SIG-M5 treated with dmso at 0.1 percent for 504 hours (cell line): ENCODE measurements at regions not wholly inside any gene's neighbourhood (a gene's known extent, or its start where the extent isn't known, plus 50 kb on each side); places are given as distances from the start of the nearest gene placed in this dataset.

ENCODE experiments used
- DNase-seq: peaks from one replicate; lab custom pipeline; 2025; ENCODE audit not compliant: unreplicated experiment; lab: John Stamatoyannopoulos, UW

DNA sequence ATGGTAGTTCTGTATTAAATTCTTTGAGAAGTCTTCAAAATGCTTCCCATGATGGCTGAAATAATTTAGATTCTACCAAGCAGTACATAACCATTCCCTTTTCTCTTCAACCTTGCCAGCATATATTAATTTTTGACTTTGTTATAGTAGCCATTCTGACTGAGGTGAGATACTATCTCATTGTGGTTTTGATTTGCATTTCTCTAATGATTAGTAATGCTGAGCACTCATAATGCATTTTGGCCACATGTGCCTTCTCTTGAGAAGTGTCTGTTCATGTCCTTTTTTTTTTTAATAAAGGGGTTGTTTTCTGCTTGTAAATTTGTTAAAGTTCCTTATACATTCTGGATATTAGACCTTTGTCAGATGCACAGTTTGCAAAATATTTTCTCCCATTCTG is 173.9 kb downstream of the CALCRL start:
- DNase-seq: no peak

DNA sequence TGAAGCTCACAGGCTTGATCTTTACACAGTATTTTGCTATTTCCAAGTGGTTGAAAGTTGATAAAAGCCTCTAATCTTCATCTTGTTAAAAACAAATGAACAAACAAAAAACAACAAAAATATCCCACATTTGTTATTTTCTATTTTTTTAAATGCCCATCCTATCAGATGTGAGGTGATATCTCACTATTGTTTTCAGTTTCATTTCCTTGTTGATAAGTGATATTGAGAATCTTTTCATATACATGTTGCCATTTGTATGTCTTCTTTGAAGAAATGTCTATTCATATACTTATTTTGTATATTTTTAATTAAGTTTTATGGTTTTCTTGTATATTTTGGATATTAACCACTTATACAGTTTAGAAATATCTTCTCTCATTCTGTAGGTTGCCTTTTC is 175.8 kb downstream of the CALCRL start:
- DNase-seq: no peak

DNA sequence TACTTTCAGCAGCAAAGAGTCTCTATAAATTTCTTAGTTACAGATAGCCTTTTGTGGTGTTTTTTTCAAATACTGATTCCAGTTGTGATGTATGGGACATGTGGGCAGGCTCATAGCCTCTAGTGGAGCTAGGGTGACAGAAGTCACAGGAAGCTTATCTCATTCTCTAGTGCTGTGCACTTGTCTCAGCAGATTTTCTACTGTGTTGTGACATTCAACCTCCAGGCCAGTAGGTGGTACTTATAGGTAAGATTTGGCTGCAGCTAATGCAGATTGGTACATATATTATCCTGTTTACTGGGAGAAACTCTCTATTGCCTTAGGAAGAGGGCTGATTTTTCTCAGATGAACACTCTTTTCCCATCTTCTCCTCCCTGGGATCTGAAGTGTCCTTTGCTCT is 176.2 kb downstream of the CALCRL start:
- no peak for DNase-seq

DNA sequence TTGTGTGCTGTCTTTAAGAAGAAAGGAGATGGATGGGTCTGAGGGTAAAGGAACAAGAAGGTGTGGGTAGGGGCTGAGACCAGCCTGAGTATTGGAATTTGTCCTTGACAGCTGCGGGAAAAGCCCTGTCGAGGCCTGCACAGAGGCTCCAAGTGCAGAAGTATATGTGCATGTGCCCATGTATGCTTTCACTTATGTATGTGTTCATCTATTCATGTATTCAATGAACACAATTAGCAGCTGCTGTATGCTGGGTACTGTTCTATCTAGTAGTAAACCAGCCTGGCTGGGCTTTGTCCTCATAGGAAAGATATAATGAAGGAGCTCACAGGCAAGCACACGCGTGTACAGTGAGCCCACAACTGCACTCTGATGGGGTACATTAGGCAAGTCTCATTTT is 181.4 kb downstream of the CALCRL start:
- DNase-seq: no peak

DNA sequence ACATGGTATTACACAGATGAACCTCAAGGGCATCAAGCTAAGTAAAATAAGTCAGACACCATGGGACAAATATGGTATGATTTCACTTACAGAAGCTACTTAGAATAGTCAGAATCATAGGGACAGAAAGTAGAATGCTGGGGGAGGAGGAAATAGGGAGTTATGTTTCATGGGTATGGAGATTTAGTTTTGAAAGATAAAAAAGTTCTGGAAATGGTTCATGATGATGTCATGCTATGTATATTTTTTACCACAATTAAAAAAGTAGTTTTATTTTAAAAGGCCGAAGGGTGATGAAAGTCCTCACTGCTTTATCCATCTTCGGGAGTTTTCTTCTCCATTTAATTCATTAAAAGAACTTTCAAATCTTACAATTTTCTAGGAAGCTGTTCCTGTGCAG is 181.9 kb downstream of the CALCRL start:
- DNase-seq: no peak

DNA sequence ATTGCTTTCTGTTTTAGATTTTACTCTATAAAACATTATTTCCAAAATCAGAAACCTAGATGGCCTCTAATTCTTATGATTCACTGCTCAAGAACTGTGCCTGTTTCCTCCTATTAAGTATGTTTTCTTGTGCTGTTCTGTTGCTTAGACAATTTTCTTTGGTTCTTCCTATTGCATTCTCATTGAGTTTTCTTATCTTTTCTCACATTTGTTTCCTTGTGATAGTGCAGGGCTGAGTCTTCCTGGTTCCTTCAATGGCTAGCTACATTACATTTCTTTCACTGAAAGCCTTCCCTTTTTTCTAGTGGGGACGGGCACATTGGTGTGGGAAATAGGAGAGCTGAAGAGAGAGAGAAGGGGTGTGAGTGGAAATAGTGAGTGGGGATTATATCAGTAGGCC is 183.4 kb downstream of the CALCRL start:
- no peak for DNase-seq

DNA sequence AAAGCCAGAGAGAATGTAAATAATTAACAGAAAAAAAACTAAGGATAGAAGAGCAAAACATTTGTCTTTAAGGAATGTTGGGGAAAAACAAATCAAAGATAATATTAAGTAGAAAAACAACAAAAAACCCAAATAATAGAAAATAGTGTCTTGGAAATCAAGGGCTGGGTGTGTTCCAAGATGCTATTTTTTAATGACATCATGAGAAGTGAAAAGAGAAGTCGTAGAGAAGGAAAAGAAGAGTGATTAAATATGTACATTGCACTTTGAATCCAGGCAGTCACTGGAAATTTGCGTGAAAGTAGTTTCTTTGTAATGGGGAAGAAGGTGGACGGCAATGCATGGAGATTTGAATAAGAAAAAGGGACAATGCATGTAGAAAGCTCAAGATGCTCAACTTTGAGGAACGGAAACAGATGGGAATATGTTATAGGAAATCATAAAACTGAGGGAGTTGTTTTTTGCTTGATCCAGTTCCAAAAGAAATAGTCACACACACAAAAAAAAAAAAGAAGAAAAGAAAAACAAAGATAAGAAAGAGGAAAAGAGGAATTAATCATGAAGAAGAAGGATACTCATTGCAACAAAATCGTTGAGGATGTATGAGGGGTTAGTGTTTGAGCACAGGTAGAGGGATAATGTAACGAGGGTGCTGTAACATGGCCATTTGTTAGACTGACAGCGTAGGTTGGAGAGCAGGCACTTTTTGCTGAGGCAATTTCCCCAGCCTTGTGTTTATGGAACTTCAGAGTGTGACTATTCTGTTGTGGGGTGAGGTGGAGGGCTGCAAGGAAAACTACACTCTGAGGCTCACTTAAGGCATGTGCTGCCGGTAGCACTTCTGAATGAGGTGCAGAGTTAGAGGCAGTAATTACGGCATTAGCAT is 184.1 kb downstream of the CALCRL start:
- DNase-seq: no peak

DNA sequence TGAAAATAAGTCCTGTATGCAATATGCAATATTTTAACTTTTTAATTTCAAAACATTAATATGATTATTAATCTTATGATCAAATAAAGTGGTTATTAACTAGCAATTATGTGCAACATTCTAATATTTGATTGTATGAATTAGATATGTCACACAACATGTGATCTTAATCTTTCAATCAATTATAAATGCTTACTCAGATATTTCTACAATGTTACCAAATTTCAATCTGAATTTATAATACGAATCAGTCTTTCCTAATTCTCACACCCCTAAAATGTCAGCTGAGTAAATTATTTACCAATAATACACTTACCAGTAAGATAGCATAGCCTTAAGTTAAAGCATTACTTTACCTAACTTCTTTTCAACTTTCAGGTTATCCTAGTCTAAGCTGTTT is 186.3 kb downstream of the CALCRL start:
- DNase-seq: no peak

DNA sequence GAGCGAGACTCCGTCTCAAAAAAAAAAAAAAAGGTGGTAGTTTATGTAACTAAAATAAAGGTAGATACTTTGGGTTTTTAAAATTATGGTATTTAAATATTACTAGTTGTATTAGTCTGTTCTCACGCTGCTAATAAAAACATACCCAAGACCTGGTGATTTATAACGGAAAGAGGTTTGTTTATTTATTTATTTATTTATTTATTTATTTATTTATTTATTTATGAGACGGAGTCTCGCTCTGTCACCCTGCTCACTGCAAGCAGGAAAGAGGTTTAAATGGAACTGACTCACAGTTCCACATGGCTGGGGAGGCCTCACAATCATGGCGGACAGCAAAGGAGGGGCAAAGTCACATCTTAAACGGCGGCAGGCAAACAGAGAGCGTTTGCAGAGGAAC is 196.0 kb downstream of the CALCRL start:
- DNase-seq: no peak

DNA sequence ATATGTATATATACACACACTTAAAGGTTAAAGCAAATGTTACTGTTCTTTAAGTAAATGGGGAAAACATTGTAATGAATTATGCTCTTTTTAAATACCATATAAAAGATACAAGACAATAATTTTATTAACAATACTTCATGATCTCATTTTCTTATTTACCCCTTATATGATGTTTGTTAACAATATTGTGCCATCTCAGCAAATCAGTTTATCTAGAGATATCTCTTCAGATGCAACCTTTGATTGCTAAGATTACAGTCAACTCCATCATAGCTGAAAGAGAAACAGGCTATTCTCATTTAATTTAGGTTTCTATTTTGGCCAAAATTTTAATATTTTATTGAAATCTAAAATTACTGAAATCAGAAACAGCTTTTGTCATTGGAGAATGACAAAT is 197.9 kb downstream of the CALCRL start:
- no peak for DNase-seq

DNA sequence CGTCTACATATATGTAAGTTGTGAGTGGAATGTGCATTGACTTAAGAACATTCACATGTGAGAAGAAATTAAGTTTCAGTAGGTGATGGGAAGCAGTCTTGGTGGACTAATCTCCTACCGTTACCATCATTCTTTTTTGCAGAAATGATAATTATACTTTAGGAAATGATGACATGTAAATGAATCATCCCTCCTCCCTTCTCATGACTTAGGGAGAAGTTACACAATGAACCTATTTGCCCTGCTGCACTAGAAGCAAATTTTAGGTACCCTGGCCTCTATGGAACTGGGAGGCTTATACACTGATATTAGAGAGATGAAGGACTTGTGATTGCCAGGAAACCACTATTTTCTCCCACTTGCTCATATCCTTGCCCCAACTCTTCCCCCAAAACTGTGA is 214.2 kb downstream of the CALCRL start:
- peak; percentile 10 for DNase-seq

DNA sequence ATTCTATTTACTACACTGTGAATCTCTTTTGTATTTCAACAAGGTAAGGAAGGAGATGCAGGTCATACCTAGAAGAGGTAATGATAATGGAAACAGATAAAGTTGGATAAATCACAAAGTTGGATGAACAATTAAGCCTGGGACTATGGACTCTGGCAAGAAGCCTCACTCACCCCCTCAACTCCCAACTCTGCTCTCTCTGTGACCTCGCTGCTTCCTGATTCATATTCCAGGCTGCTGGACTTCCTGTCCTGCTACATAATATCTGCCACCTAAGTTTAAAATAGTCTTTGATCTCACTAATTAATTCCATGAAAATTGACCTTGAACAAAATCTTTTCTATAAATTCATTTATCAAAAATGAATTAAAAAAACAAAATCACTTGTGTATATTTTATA is 215.3 kb downstream of the CALCRL start:
- DNase-seq: no peak

DNA sequence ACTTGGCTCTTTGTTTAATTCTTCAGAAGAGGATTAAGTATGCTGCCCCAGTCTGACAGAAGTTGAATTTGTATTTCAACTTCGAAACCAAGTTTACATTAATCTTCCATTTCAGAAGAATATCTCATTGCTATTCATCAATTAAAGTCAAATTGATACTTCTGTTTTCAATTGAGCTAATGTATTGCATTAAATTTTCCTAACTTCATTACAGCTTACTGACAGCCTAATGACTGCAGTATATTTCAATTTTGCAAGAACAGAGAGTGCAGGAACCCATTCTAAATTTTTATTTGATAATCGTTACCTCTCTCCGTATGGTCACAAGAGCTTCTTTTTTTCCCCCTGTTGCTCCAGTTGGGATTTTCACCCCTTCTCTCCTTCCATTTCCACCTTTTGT is 218.0 kb downstream of the CALCRL start:
- no peak for DNase-seq

DNA sequence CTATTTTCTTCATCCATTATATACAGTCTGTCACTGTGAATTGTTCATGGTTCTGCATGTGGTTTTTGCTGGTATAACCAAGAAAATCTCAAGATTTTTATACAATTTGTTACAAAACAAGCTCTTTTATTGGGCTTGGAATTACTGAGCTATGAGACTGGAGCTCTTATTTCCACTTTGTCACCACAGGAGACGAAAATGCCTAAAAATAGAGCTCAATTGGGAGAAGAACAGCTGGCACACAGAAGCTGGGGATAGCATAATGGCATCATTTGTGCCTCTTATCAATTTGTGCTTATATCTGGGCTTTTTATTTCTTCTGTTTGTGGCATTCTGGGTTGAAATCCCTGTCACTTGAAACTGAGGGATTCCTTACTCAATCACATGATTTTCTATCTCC is 219.1 kb downstream of the CALCRL start:
- no peak for DNase-seq

DNA sequence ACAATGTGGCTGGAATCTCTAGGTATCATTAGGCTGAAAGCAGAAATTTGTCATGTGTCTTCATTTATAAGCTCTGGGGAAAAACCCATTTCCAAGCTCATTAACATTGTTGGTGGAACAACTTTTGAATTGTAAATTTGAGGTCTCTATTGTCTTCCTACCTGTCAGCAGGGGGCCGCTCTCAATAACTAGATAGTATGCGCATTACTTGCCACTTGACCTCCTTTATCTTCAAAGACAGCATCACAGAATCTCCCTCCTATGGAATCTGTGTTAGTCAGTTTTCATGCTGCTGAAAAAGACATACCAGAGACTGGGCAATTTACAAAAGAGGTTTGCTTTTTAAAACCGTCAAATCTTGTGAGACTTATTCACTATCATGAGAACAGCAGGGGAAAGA is 223.1 kb downstream of the CALCRL start:
- no peak for DNase-seq

DNA sequence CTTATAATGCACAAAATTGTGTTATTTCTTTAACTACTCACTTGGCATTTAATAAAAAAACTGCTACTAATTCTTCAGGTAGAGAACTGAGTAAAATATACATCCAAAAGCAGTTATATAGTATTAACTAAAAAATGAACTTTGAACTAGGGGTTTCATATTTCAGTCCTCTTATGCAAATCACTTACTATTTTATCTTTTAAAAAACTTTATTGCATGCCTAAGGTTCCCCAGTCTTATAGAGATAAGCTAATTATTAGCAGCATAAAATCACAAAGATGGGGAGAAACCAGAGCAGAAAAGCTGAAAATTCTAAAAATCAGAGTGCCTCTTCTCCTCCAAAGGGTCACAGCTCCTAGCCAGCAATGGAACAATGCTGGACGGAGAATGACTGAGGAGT is 228.0 kb downstream of the CALCRL start:
- DNase-seq: no peak

DNA sequence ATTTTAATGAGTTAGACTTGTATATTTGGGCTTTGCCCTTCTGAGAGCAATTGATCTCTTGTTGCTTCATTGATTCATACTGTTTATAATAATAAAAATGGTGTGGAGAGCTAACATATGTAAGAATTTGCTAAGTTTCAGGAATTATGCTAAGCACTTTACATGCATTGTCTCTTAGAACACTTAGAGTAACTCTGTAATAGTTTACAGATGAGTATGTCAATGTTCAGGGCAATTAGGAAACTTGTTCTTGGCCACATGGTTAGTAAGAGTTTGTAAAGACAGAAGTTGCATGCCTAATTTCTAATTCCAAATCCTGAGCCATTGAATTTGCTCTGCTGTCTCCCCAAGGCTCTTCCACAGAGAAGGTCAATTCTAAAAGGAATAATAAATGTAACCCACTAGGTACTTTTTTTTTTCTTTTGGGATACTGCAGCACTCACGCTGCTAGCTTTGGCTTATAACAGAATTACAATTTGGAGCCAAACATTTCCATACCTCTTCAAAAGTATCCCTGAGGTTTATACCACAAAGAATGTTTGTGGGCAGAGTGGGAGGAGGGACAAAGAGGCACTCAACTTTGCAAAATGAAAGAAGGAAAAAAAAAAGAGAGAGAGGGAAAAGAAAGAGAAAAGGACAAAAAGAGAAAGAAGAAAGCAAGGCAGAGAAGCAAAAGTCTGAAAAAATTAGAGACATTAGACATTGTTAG is 232.4 kb downstream of the CALCRL start:
- DNase-seq: no peak

DNA sequence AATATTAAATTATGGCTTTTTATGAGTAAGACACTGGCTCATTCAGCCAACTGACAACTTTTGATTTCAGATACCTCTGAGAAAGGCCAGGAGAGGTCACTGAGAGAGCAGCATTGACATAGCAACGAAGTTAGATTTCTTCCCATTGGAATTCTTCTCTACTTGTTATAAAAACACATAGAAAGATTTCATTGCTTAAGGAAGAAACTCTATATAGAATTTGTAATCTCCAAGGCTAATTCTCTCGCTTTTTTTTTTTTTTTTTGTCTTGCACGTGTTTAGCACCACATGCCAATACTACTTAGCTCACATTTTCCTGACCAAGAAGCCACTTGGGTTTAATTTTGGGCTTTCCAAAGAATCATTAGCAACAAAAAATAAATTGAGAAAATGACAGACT is 233.7 kb downstream of the CALCRL start:
- no peak for DNase-seq

DNA sequence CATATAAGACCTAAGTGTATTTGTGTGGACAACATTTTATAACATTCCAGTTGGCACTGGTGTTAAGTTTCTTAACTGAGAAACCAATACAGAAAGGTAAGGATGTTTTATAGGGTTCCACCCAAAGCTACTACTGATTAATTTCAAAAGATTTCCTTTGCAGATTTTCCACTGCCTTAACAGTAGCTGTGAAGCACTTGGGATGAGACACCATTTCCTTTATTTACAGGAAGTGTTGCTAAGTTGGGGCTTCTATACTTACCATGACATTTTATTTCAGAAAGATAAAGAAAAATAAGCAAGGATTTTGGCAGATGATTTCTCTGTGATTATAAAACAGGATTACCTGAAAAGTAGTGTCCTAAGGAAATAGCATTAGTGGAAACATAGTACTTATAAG is 234.3 kb downstream of the CALCRL start:
- DNase-seq: no peak

DNA sequence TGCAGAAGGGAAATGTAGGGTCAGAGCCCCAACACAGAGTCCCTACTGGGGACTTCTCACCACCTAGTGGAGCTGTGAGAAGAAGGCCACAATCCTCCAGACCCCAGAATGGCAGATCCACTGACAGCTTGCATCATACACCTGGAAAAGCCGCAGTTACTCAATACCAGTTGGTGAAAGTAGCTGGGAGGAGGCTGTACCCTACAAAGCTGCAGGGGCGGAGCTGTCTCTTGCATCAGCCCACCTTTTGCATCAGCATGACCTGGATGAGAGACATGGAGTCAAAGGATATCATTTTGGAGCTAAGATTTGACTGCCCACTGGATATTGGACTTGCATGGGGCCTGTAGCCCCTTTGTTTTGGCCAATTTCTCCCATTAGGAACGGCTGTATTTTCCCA is 237.3 kb downstream of the CALCRL start:
- DNase-seq: no peak

DNA sequence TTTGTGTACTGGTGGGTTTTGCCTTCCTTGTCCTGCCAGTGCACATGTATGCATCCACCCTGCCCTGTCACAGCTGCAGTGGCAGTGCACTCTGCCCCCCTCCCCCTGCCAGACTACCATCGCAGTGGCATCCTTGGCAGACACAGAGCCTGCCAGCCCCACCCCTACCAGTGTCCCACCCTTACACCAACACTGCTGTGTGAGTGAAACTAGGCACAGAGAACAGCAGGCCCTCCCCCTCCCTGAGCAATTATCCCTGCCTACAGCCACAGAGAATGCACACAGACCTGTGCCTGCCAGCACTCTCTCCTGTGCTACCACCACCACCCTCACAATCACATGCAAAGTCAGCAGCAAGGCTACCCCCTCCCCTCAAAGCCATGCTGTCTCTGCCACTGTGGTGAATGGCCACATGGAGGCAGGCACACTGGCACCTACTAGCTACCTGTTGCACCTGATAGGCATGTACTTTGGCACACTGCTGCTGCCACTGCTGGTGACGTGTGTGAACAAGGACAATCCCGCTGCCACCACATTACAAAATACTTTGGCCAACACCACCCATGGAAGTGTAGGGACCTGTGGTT is 239.8 kb downstream of the CALCRL start:
- DNase-seq: no peak

DNA sequence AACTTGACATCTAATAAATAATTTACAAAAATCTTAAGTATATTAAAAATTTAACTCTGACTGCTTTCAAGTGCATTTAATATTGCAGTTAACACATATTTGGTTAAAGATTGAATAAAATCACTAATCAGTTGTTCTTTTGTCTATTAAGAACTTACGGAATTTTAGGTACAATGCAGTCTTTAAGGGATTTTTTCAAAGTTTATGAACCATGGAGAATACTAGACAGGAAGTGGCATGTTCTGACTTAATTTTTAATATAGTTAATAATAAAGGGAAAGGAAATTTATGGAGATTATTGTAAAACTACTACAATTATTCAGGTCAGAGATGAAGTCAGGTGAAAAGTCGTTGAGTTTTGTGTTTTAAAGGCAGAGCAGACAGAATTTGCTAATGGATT is 240.9 kb downstream of the CALCRL start:
- DNase-seq: no peak
